Cardiac muscle cell (in vitro differentiated cells and primary cell): ENCODE measurements at regions not wholly inside any gene's neighbourhood (a gene's known extent, or its start where the extent isn't known, plus 50 kb on each side); places are given as distances from the start of the nearest gene placed in this dataset.

Experiments used
- DNase-seq, 2 donors: peaks; one replicate each; pipeline versions ENCODE4 v3.0.0 to v3.0.0-alpha.2; 2010 to 2017; ENCODE audit warnings: low read depth in 1 of 2, low spot score in 1 of 2
- H3K27ac ChIP-seq: fragments of 200-600 bp; sonication (generic); 2 replicates; pipeline ENCODE4 v1.5.1; 2016
- H3K27me3 ChIP-seq: fragments of 200-600 bp; sonication (generic); 2 replicates; pipeline ENCODE4 v1.6.0; 2016; ENCODE audit warnings: control low read depth
- H3K36me3 ChIP-seq: fragments of 200-600 bp; sonication (generic); 2 replicates; pipeline ENCODE4 v1.5.1; 2016; ENCODE audit warnings: control low read depth
- H3K4me1 ChIP-seq: fragments of 200-600 bp; sonication (generic); 2 replicates; pipeline ENCODE4 v1.8.1; 2017; ENCODE audit warnings: low read depth, mild to moderate bottlenecking, mixed run types
- H3K4me3 ChIP-seq: fragments of 200-600 bp; sonication (generic); 2 replicates; pipeline ENCODE4 v1.5.1; 2016; ENCODE audit warnings: mild to moderate bottlenecking
- H3K9me3 ChIP-seq: fragments of 200-600 bp; sonication (generic); 2 replicates; pipeline ENCODE4 v1.5.1; 2017; ENCODE audit warnings: low read depth, mild to moderate bottlenecking, control low read depth
- TF ChIP-seq, protein P1 (sequence below): IDR thresholded peaks from 2 replicates; pipeline ENCODE4 v1.5.1; 2012; ENCODE audit warnings: low read depth, mild to moderate bottlenecking, low read length

DNA sequence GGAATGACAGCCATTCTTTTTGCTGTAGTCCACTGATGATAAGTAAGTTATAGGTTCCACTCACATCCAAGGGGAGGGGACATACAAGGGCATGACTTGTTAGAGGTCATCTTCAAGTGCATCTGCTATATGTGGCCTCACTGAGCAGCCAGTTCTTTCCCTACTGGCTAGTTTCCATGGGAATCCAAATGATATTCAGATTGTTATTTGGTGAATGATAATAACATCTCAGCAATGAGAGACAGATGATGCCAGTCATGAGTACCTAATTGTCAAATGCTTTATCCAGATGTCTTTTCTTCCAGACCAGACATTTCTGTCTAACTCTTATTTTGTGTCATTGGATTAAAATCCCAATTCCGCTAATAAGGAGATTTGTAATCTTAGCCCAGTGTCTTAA is 460.4 kb upstream of the BOD1L1 start:
- TF ChIP-seq, protein P1, sequence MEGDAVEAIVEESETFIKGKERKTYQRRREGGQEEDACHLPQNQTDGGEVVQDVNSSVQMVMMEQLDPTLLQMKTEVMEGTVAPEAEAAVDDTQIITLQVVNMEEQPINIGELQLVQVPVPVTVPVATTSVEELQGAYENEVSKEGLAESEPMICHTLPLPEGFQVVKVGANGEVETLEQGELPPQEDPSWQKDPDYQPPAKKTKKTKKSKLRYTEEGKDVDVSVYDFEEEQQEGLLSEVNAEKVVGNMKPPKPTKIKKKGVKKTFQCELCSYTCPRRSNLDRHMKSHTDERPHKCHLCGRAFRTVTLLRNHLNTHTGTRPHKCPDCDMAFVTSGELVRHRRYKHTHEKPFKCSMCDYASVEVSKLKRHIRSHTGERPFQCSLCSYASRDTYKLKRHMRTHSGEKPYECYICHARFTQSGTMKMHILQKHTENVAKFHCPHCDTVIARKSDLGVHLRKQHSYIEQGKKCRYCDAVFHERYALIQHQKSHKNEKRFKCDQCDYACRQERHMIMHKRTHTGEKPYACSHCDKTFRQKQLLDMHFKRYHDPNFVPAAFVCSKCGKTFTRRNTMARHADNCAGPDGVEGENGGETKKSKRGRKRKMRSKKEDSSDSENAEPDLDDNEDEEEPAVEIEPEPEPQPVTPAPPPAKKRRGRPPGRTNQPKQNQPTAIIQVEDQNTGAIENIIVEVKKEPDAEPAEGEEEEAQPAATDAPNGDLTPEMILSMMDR = no peak
- H3K9me3 ChIP-seq = no peaks in the 10 kb centered on the region
- H3K4me3 ChIP-seq = no peak overlapping the region
- no peaks in the 10 kb centered on the region for H3K27me3 ChIP-seq
- H3K27ac ChIP-seq = no peak overlapping the region
- no peak for DNase-seq
- no peaks in the 10 kb centered on the region for H3K36me3 ChIP-seq
- H3K4me1 ChIP-seq = peaks cover 7% of the 10 kb centered on the region

GRCh38 chr4:14091531-14091930 is 464.0 kb upstream of the BOD1L1 start:
- Histone ChIP-seq H3K9me3 (no peaks in the 10 kb centered on the region), H3K4me1 (peaks cover 7% of the 10 kb centered on the region), H3K27me3 (no peaks in the 10 kb centered on the region), H3K27ac (no peak overlapping the region), H3K36me3 (no peaks in the 10 kb centered on the region), H3K4me3 (no peak overlapping the region)
- TF ChIP-seq, protein P1 = no peak
- DNase-seq = no peak

DNA sequence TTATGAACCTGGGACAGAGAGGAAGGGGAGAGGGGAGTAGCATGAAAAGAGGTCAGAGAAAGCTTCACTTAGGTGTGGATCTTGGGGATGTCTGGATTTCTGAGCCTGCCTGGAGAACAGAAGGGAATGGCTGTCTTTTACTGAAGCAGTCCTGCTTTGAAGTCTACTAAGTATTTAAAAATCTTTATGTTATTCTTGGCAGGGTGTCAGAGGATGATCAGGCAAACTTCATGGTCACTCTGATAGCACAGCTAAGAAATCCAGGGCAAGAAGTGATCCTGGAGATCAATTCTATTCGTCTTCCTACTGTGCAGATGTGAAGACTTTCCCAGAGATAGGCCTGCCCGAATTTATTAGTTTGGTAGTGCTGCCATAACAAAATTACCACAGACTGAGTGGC is 464.4 kb upstream of the BOD1L1 start:
- H3K27ac ChIP-seq = no peak overlapping the region
- peaks cover 7% of the 10 kb centered on the region for H3K4me1 ChIP-seq
- no peak for DNase-seq
- H3K4me3 ChIP-seq = no peak overlapping the region
- no peaks in the 10 kb centered on the region for H3K9me3 ChIP-seq
- TF ChIP-seq, protein P1 = no peak
- no peaks in the 10 kb centered on the region for H3K36me3 ChIP-seq
- no peaks in the 10 kb centered on the region for H3K27me3 ChIP-seq

DNA sequence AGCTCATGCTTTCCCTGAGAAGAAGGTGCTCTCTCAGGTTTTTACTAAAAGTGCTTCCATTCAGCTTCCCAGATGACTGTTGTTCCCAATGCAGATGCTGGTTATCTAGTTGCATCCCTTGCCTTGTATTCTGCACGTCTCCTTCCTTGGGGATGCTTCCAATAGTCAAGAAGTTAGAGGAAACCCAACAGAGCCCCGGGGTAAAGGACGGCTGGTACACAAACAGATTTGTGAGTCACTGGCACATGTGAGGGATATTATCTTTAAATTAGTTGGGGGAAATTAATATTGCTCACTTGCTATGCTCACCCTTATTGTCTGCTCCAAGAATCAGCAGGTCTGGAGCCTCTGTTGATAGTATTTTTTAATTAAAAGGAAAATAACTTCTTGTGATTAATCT is 465.2 kb upstream of the BOD1L1 start:
- DNase-seq = no peak
- H3K9me3 ChIP-seq = no peaks in the 10 kb centered on the region
- no peaks in the 10 kb centered on the region for H3K27me3 ChIP-seq
- H3K4me1 ChIP-seq = peaks cover 1% of the 10 kb centered on the region
- TF ChIP-seq, protein P1 = no peak
- H3K36me3 ChIP-seq = no peaks in the 10 kb centered on the region
- no peak overlapping the region for H3K27ac ChIP-seq
- no peak overlapping the region for H3K4me3 ChIP-seq

- Histone ChIP-seq H3K4me1 (no peaks in the 10 kb centered on the region), H3K27me3 (no peaks in the 10 kb centered on the region), H3K9me3 (no peaks in the 10 kb centered on the region), H3K36me3 (no peaks in the 10 kb centered on the region), H3K27ac (no peak overlapping the region), H3K4me3 (no peak overlapping the region)
- TF ChIP-seq, protein P1 = no peak
- DNase-seq = peak in 1 of 2 donors; percentile 24
These were observed 468.3 kb upstream of the BOD1L1 start for GRCh38 chr4:14095831-14096230.
